SU-DHL-6 (cell line): ENCODE measurements at regions not wholly inside any gene's neighbourhood (a gene's known extent, or its start where the extent isn't known, plus 50 kb on each side); places are given as distances from the start of the nearest gene placed in this dataset.

ENCODE experiments used
- H2AFZ ChIP-seq: fragments of 200-600 bp; sonication (generic); 2 replicates; pipeline ENCODE4 v1.6.1; 2014; ENCODE audit warnings: low read depth, mild to moderate bottlenecking, moderate library complexity, mixed read lengths, antibody characterized with exemption, low read length; ENCODE audit not compliant: severe bottlenecking
- H3F3A ChIP-seq: fragments of 200-600 bp; shearing (Covaris generic); 2 replicates; pipeline ENCODE4 v1.6.0; 2016; ENCODE audit warnings: antibody characterized with exemption, mild to moderate bottlenecking; ENCODE audit not compliant: insufficient read depth
- H3K27ac ChIP-seq: fragments of 200-600 bp; sonication (generic); 2 replicates; pipeline ENCODE4 v1.5.1; 2016; ENCODE audit warnings: low read depth, mild to moderate bottlenecking, low read length, moderate library complexity, mixed read lengths
- H3K27me3 ChIP-seq: fragments of 200-600 bp; sonication (generic), shearing (Covaris generic); 2 replicates; pipeline ENCODE4 v1.6.0; 2014; ENCODE audit warnings: mild to moderate bottlenecking, low read length
- H3K36me3 ChIP-seq: fragments of 200-600 bp; sonication (generic); 2 replicates; pipeline ENCODE4 v1.6.1; 2014; ENCODE audit warnings: mild to moderate bottlenecking, low read length, mixed read lengths
- H3K4me2 ChIP-seq: fragments of 300-600, 200-600 bp; shearing (Covaris generic), sonication (generic); 2 replicates; pipeline ENCODE4 v1.6.0; 2014; ENCODE audit warnings: low read length, low read depth, mild to moderate bottlenecking; ENCODE audit not compliant: poor library complexity, severe bottlenecking
- H3K4me3 ChIP-seq: fragments of 200-600 bp; sonication (generic); 2 replicates; pipeline ENCODE4 v1.5.1; 2014; ENCODE audit warnings: antibody characterized with exemption, low read length, mild to moderate bottlenecking, mixed read lengths; ENCODE audit not compliant: insufficient read depth, poor library complexity, severe bottlenecking
- H3K79me2 ChIP-seq: fragments of 200-600 bp; sonication (generic); 2 replicates; pipeline ENCODE4 v1.6.1; 2014; ENCODE audit warnings: mild to moderate bottlenecking, low read length, moderate library complexity; ENCODE audit not compliant: insufficient read depth
- H3K9ac ChIP-seq: fragments of 200-600 bp; sonication (generic); 2 replicates; pipeline ENCODE4 v1.7.0; 2014; ENCODE audit warnings: mild to moderate bottlenecking, low read length
- H3K9me2 ChIP-seq: fragments of 200-600 bp; sonication (generic); replicated peaks from 2 replicates; pipeline ENCODE4 v1.6.1; 2014; ENCODE audit warnings: low read length; ENCODE audit not compliant: insufficient read depth
- H3K9me3 ChIP-seq: fragments of 200-600 bp; sonication (generic); 2 replicates; pipeline ENCODE4 v1.6.1; 2014; ENCODE audit warnings: low read length, mixed read lengths; ENCODE audit not compliant: insufficient read depth
- H4K20me1 ChIP-seq: fragments of 200-600 bp; sonication (generic); 2 replicates; pipeline ENCODE4 v1.6.1; 2014; ENCODE audit warnings: low read depth, mild to moderate bottlenecking, antibody characterized with exemption, low read length, moderate library complexity, mixed read lengths
- CTCF ChIP-seq: fragments of 200-600 bp; sonication (generic); IDR thresholded peaks from one replicate; pipeline ENCODE4 v1.5.1; 2017; ENCODE audit warnings: antibody characterized with exemption, mild to moderate bottlenecking, low read length, moderate library complexity; ENCODE audit not compliant: insufficient read depth, poor library complexity, severe bottlenecking
- EZH2phosphoT487 ChIP-seq: fragments of 200-600 bp; sonication (generic), shearing (Covaris generic); conservative IDR thresholded peaks from 2 replicates; pipeline ENCODE4 v1.6.1; 2018; ENCODE audit warnings: mild to moderate bottlenecking, antibody characterized with exemption, low read length, moderate library complexity, mixed read lengths

- Histone ChIP-seq H3K9me3 (no peaks in the 10 kb centered on the region), H3K36me3 (no peaks in the 10 kb centered on the region), H3F3A (no peaks in the 10 kb centered on the region), H3K4me3 (no peak overlapping the region), H2AFZ (no peak overlapping the region), H4K20me1 (no peaks in the 10 kb centered on the region), H3K4me2 (no peak overlapping the region), H3K27ac (no peak overlapping the region), H3K79me2 (no peaks in the 10 kb centered on the region), H3K27me3 (no peaks in the 10 kb centered on the region), H3K9ac (no peak overlapping the region), H3K9me2 (no peaks in the 10 kb centered on the region)
- TF ChIP-seq EZH2phosphoT487: no peak
- TF ChIP-seq CTCF: no peak
Observed at GRCh38 chr10:63012623-63013022, 120.5 kb upstream of the NRBF2 start.

GRCh38 chr10:63010203-63010602 lies 122.9 kb upstream of the NRBF2 start:
- no peak for TF ChIP-seq EZH2phosphoT487
- no peak for TF ChIP-seq CTCF
- no peaks in the 10 kb centered on the region for H3K79me2 ChIP-seq

GRCh38 chr10:63008491-63008890 lies 124.6 kb upstream of the NRBF2 start:
- H3F3A ChIP-seq: no peaks in the 10 kb centered on the region
- H3K36me3 ChIP-seq: no peaks in the 10 kb centered on the region
- no peak overlapping the region for H3K9ac ChIP-seq
- no peaks in the 10 kb centered on the region for H4K20me1 ChIP-seq
- no peak overlapping the region for H3K4me3 ChIP-seq
- no peak overlapping the region for H3K27ac ChIP-seq
- no peaks in the 10 kb centered on the region for H3K9me2 ChIP-seq
- H3K4me2 ChIP-seq: no peak overlapping the region
- H2AFZ ChIP-seq: no peak overlapping the region
- H3K79me2 ChIP-seq: no peaks in the 10 kb centered on the region
- no peaks in the 10 kb centered on the region for H3K9me3 ChIP-seq
- no peaks in the 10 kb centered on the region for H3K27me3 ChIP-seq
- TF ChIP-seq EZH2phosphoT487 (no peak), CTCF (no peak)

More at GRCh38 chr10:63010203-63010602, 122.9 kb upstream of the NRBF2 start:
- no peaks in the 10 kb centered on the region for H3K9me3 ChIP-seq
- no peak overlapping the region for H3K9ac ChIP-seq
- H4K20me1 ChIP-seq: no peaks in the 10 kb centered on the region
- no peak overlapping the region for H3K27ac ChIP-seq
- H3K9me2 ChIP-seq: no peaks in the 10 kb centered on the region
- H3K36me3 ChIP-seq: no peaks in the 10 kb centered on the region
- no peak overlapping the region for H3K4me3 ChIP-seq
- no peaks in the 10 kb centered on the region for H3F3A ChIP-seq
- H3K27me3 ChIP-seq: no peaks in the 10 kb centered on the region
- no peak overlapping the region for H2AFZ ChIP-seq
- H3K4me2 ChIP-seq: no peak overlapping the region
